ENCODE measurements at regions not wholly inside any gene's neighbourhood (a gene's known extent, or its start where the extent isn't known, plus 50 kb on each side); places are given as distances from the start of the nearest gene placed in this dataset.
"Not testable (repeated sequence)": the region's sequence is repeated elsewhere in the genome, so short reads cannot be mapped to it uniquely, and the experiment has no call there.

GRCh38 chr5:71929003-71929402, 178.3 kb upstream of the MAP1B start:
- no peak overlapping the region for H3K4me3 ChIP-seq (replicated peaks; ENCODE audit: low read depth, low read length)
- no peak for TF ChIP-seq CTCF (IDR thresholded peaks at IDR 0.05; ENCODE audit: low read length, missing control alignments)
- no peak for DNase-seq (ENCODE audit: low read depth)

GRCh38 chr5:71930554-71930953, 176.7 kb upstream of the MAP1B start:
- not testable (repeated sequence) for DNase-seq (ENCODE audit: low read depth); H3K4me3 ChIP-seq (replicated peaks; ENCODE audit: low read depth, low read length)

GRCh38 chr5:71932131-71932654, 175.1 kb upstream of the MAP1B start:
- TF ChIP-seq CTCF (IDR thresholded peaks at IDR 0.05; ENCODE audit: low read length, missing control alignments), result no peak
- no peak overlapping the region for H3K4me3 ChIP-seq (replicated peaks; ENCODE audit: low read depth, low read length)
- DNase-seq (ENCODE audit: low read depth), result peak; percentile 21

GRCh38 chr5:71932655-71933338, 174.5 kb upstream of the MAP1B start:
- TF ChIP-seq CTCF (IDR thresholded peaks at IDR 0.05; ENCODE audit: low read length, missing control alignments), result peak; percentile 6
- peak; percentile 94 for DNase-seq (ENCODE audit: low read depth)

GRCh38 chr5:71934322-71934721, 173.0 kb upstream of the MAP1B start:
- no peak for DNase-seq (ENCODE audit: low read depth)
- TF ChIP-seq CTCF (IDR thresholded peaks at IDR 0.05; ENCODE audit: low read length, missing control alignments), result no peak
- no peak overlapping the region for H3K4me3 ChIP-seq (replicated peaks; ENCODE audit: low read depth, low read length)

More at GRCh38 chr5:71932655-71933338, 174.5 kb upstream of the MAP1B start:
- no peak overlapping the region for H3K4me3 ChIP-seq (replicated peaks; ENCODE audit: low read depth, low read length)

GRCh38 chr5:71937921-71938698, 169.2 kb upstream of the MAP1B start:
- no peak for DNase-seq (ENCODE audit: low read depth)
- no peak for TF ChIP-seq CTCF (IDR thresholded peaks at IDR 0.05; ENCODE audit: low read length, missing control alignments)
- no peak overlapping the region for H3K4me3 ChIP-seq (replicated peaks; ENCODE audit: low read depth, low read length)

GRCh38 chr5:71938895-71939294, 168.4 kb upstream of the MAP1B start:
- TF ChIP-seq CTCF (IDR thresholded peaks at IDR 0.05; ENCODE audit: low read length, missing control alignments), result no peak
- no peak overlapping the region for H3K4me3 ChIP-seq (replicated peaks; ENCODE audit: low read depth, low read length)
- no peak for DNase-seq (ENCODE audit: low read depth)
